ENCODE measurements at regions not wholly inside any gene's neighbourhood (a gene's known extent, or its start where the extent isn't known, plus 50 kb on each side); places are given as distances from the start of the nearest gene placed in this dataset.

DNA sequence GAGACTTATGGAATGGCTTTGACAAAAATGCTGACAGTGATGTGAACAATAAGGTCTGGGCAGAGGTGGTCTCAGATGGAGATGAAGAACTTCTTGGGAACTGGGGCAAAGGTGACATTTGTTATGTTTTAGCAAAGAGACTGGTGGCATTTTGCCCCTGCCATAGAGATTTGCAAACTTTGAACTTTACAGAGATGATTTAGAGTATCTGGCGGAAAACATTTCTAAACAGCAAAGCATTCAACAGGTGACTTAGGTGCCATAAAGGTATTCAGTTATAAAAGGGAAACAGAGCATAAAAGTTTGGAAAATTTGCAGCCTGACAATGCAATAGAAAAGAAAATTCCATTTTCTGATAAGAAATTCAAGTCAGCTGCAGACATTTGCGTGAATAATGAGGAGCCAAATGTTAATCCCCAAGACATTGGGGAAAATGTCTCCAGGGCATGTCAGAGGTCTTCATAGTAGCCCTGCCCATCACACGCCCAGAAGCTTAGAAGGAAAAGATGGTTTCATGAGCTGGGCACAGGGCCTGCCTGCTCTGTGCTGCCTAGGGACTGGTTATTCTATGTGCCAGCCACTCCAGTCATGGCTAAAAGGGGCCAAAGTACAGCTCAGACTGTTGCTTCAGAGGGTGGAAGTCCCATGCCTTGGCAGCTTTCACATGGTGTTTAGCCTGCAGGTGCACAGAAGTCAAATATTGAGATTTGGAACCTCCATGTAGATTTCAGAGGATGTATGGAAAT is 782.2 kb downstream of the TRAM1L1 start:
- in situ Hi-C loops (cut with HindIII; ENCODE audit: extremely low pct_ligation_motif_present, low pct_unique_long_range_greater_than_20kb): no loop called here
- BruUV-seq (replicated peaks): no TSS peak
- Histone ChIP-seq H3K9me3 (ENCODE audit: low read length) (no peaks in the 10 kb centered on the region), H3K36me3 (replicated peaks in 1 of 2; ENCODE audit: control insufficient read depth in 1 of 2, insufficient read depth in 2 of 2, low read length in 2 of 2) (no peaks in the 10 kb centered on the region), H3K27ac (ENCODE audit: extremely low read length, insufficient read depth, low read length) (no peak overlapping the region), H4K20me1 (ENCODE audit: insufficient read depth, low read length) (no peaks in the 10 kb centered on the region), H2AFZ (ENCODE audit: low read length) (no peak overlapping the region), H3K79me2 (ENCODE audit: insufficient read depth, low read length) (no peaks in the 10 kb centered on the region), H3K4me2 (ENCODE audit: low read depth, low read length) (no peak overlapping the region), H3K4me1 (ENCODE audit: insufficient read depth, low read length) (no peaks in the 10 kb centered on the region), H3K9ac (ENCODE audit: insufficient read depth, low read depth, low read length) (no peak overlapping the region), H3K27me3 (ENCODE audit: control insufficient read depth in 1 of 2, insufficient read depth in 2 of 2, low read length in 2 of 2) (no peaks in the 10 kb centered on the region), H3K4me3 (replicated peaks in 1 of 3; ENCODE audit: insufficient read depth in 1 of 3, low read depth in 2 of 3, low read length in 3 of 3) (no peak overlapping the region)
- no peak for TF ChIP-seq ZNF879 (CRISPR knock-in tag; IDR thresholded peaks at IDR 0.05)
- TF ChIP-seq, protein P1, sequence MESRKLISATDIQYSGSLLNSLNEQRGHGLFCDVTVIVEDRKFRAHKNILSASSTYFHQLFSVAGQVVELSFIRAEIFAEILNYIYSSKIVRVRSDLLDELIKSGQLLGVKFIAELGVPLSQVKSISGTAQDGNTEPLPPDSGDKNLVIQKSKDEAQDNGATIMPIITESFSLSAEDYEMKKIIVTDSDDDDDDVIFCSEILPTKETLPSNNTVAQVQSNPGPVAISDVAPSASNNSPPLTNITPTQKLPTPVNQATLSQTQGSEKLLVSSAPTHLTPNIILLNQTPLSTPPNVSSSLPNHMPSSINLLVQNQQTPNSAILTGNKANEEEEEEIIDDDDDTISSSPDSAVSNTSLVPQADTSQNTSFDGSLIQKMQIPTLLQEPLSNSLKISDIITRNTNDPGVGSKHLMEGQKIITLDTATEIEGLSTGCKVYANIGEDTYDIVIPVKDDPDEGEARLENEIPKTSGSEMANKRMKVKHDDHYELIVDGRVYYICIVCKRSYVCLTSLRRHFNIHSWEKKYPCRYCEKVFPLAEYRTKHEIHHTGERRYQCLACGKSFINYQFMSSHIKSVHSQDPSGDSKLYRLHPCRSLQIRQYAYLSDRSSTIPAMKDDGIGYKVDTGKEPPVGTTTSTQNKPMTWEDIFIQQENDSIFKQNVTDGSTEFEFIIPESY (CRISPR knock-in tag; IDR thresholded peaks at IDR 0.05): no peak
- CTCF ChIA-PET (ENCODE audit: low intra/inter-chr PET ratio, low total read pairs): no interaction called here
- FAIRE-seq (no peak), DNase-seq (ENCODE audit: low spot score) (no peak), ATAC-seq (no peak)
- POLR2A ChIA-PET: no interaction called here
- intact Hi-C loops (cut with micrococcal nuclease; ENCODE audit: unreplicated experiment): no loop called here
- WGBS (ENCODE audit: low lambda C conversion rate): 19% methylated on average over 2 of the region's 3 CpGs

GRCh38 chr4:116275006-116275405 is 810.4 kb downstream of the TRAM1L1 start:
- 7% methylated on average over 2 of the region's 2 CpGs for WGBS (ENCODE audit: low lambda C conversion rate)
- no peak for ATAC-seq
- Histone ChIP-seq H2AFZ (ENCODE audit: low read length) (no peak overlapping the region), H3K36me3 (replicated peaks in 1 of 2; ENCODE audit: control insufficient read depth in 1 of 2, insufficient read depth in 2 of 2, low read length in 2 of 2) (no peaks in the 10 kb centered on the region), H3K9ac (ENCODE audit: insufficient read depth, low read depth, low read length) (no peak overlapping the region), H3K4me1 (ENCODE audit: insufficient read depth, low read length) (no peaks in the 10 kb centered on the region), H4K20me1 (ENCODE audit: insufficient read depth, low read length) (no peaks in the 10 kb centered on the region), H3K9me3 (ENCODE audit: low read length) (peaks cover 23% of the 10 kb centered on the region), H3K79me2 (ENCODE audit: insufficient read depth, low read length) (no peaks in the 10 kb centered on the region), H3K27me3 (ENCODE audit: control insufficient read depth in 1 of 2, insufficient read depth in 2 of 2, low read length in 2 of 2) (no peaks in the 10 kb centered on the region; a peak in 1 of 5 replicates), H3K27ac (ENCODE audit: extremely low read length, insufficient read depth, low read length) (no peak overlapping the region), H3K4me3 (replicated peaks in 1 of 3; ENCODE audit: insufficient read depth in 1 of 3, low read depth in 2 of 3, low read length in 3 of 3) (no peak overlapping the region), H3K4me2 (ENCODE audit: low read depth, low read length) (no peak overlapping the region)
- in situ Hi-C loops (cut with HindIII; ENCODE audit: extremely low pct_ligation_motif_present, low pct_unique_long_range_greater_than_20kb) (no loop called here), intact Hi-C loops (cut with micrococcal nuclease; ENCODE audit: unreplicated experiment) (no loop called here)
- no peak for DNase-seq (ENCODE audit: low spot score)
- ChIA-PET CTCF (ENCODE audit: low intra/inter-chr PET ratio, low total read pairs) (no interaction called here), POLR2A (no interaction called here)
- FAIRE-seq: no peak
- BruUV-seq (replicated peaks): no TSS peak
- TF ChIP-seq, protein P2, sequence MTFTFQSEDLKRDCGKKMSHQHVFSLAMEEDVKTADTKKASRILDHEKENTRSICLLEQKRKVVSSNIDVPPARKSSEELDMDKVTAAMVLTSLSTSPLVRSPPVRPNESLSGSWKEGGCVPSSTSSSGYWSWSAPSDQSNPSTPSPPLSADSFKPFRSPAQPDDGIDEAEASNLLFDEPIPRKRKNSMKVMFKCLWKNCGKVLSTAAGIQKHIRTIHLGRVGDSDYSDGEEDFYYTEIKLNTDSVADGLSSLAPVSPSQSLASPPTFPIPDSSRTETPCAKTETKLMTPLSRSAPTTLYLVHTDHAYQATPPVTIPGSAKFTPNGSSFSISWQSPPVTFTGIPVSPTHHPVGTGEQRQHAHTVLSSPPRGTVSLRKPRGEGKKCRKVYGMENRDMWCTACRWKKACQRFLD (CRISPR knock-in tag; IDR thresholded peaks at IDR 0.05; ENCODE audit: borderline replicate concordance): no peak
- TF ChIP-seq ZNF44 (CRISPR knock-in tag; IDR thresholded peaks at IDR 0.05) (no peak), CEBPG (CRISPR knock-in tag; IDR thresholded peaks at IDR 0.05) (no peak), ZNF777 (CRISPR knock-in tag; IDR thresholded peaks at IDR 0.05) (no peak), U2AF2 (IDR thresholded peaks at IDR 0.05; ENCODE audit: low read depth, low read length) (no peak), ZNF781 (CRISPR knock-in tag; IDR thresholded peaks at IDR 0.05; ENCODE audit: borderline replicate concordance, not compliant biosample characterization) (no peak)
- TF ChIP-seq, protein P3, sequence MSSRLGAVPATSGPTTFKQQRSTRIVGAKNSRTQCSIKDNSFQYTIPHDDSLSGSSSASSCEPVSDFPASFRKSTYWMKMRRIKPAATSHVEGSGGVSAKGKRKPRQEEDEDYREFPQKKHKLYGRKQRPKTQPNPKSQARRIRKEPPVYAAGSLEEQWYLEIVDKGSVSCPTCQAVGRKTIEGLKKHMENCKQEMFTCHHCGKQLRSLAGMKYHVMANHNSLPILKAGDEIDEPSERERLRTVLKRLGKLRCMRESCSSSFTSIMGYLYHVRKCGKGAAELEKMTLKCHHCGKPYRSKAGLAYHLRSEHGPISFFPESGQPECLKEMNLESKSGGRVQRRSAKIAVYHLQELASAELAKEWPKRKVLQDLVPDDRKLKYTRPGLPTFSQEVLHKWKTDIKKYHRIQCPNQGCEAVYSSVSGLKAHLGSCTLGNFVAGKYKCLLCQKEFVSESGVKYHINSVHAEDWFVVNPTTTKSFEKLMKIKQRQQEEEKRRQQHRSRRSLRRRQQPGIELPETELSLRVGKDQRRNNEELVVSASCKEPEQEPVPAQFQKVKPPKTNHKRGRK (CRISPR knock-in tag; IDR thresholded peaks at IDR 0.05): no peak
- TF ChIP-seq, protein P4, sequence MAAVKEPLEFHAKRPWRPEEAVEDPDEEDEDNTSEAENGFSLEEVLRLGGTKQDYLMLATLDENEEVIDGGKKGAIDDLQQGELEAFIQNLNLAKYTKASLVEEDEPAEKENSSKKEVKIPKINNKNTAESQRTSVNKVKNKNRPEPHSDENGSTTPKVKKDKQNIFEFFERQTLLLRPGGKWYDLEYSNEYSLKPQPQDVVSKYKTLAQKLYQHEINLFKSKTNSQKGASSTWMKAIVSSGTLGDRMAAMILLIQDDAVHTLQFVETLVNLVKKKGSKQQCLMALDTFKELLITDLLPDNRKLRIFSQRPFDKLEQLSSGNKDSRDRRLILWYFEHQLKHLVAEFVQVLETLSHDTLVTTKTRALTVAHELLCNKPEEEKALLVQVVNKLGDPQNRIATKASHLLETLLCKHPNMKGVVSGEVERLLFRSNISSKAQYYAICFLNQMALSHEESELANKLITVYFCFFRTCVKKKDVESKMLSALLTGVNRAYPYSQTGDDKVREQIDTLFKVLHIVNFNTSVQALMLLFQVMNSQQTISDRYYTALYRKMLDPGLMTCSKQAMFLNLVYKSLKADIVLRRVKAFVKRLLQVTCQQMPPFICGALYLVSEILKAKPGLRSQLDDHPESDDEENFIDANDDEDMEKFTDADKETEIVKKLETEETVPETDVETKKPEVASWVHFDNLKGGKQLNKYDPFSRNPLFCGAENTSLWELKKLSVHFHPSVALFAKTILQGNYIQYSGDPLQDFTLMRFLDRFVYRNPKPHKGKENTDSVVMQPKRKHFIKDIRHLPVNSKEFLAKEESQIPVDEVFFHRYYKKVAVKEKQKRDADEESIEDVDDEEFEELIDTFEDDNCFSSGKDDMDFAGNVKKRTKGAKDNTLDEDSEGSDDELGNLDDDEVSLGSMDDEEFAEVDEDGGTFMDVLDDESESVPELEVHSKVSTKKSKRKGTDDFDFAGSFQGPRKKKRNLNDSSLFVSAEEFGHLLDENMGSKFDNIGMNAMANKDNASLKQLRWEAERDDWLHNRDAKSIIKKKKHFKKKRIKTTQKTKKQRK (IDR thresholded peaks at IDR 0.05; ENCODE audit: low read length): no peak

All from HepG2 (cell line).